ENCODE measurements at regions not wholly inside any gene's neighbourhood (a gene's known extent, or its start where the extent isn't known, plus 50 kb on each side); places are given as distances from the start of the nearest gene placed in this dataset.
"Not testable (repeated sequence)": the region's sequence is repeated elsewhere in the genome, so short reads cannot be mapped to it uniquely, and the experiment has no call there.

DNA sequence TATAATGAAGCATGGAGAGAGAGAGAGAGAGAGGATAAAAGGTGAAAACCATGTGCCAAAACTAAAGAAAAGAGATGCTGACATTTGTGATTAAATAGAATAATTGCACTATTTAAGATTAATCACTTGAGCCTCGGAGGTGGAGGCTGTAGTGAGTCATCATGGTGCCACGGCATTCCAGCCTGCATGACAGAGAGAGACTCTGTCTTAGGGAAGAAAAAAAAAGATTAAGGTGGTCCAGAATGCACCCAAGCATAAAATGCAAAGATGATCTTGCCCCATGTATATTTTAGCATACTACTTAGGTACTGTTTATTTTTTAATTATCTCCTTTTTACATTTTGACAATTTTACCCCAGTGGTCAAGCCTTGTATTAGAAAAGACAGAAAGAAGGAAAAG, 742.5 kb downstream of the SPATA31A1 start:
- TF ChIP-seq POLR2AphosphoS5, GABPA (IDR thresholded peaks at IDR 0.05; ENCODE audit: low read depth): not testable (repeated sequence)
- TF ChIP-seq, protein P1, sequence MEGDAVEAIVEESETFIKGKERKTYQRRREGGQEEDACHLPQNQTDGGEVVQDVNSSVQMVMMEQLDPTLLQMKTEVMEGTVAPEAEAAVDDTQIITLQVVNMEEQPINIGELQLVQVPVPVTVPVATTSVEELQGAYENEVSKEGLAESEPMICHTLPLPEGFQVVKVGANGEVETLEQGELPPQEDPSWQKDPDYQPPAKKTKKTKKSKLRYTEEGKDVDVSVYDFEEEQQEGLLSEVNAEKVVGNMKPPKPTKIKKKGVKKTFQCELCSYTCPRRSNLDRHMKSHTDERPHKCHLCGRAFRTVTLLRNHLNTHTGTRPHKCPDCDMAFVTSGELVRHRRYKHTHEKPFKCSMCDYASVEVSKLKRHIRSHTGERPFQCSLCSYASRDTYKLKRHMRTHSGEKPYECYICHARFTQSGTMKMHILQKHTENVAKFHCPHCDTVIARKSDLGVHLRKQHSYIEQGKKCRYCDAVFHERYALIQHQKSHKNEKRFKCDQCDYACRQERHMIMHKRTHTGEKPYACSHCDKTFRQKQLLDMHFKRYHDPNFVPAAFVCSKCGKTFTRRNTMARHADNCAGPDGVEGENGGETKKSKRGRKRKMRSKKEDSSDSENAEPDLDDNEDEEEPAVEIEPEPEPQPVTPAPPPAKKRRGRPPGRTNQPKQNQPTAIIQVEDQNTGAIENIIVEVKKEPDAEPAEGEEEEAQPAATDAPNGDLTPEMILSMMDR (IDR thresholded peaks at IDR 0.05; ENCODE audit: insufficient read depth, low read length): not testable (repeated sequence)
- TF ChIP-seq, protein P2, sequence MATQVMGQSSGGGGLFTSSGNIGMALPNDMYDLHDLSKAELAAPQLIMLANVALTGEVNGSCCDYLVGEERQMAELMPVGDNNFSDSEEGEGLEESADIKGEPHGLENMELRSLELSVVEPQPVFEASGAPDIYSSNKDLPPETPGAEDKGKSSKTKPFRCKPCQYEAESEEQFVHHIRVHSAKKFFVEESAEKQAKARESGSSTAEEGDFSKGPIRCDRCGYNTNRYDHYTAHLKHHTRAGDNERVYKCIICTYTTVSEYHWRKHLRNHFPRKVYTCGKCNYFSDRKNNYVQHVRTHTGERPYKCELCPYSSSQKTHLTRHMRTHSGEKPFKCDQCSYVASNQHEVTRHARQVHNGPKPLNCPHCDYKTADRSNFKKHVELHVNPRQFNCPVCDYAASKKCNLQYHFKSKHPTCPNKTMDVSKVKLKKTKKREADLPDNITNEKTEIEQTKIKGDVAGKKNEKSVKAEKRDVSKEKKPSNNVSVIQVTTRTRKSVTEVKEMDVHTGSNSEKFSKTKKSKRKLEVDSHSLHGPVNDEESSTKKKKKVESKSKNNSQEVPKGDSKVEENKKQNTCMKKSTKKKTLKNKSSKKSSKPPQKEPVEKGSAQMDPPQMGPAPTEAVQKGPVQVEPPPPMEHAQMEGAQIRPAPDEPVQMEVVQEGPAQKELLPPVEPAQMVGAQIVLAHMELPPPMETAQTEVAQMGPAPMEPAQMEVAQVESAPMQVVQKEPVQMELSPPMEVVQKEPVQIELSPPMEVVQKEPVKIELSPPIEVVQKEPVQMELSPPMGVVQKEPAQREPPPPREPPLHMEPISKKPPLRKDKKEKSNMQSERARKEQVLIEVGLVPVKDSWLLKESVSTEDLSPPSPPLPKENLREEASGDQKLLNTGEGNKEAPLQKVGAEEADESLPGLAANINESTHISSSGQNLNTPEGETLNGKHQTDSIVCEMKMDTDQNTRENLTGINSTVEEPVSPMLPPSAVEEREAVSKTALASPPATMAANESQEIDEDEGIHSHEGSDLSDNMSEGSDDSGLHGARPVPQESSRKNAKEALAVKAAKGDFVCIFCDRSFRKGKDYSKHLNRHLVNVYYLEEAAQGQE (IDR thresholded peaks at IDR 0.05; ENCODE audit: insufficient replicate concordance, low read depth): not testable (repeated sequence)
